Amniotic stem cell (primary cell): ENCODE measurements at regions not wholly inside any gene's neighbourhood (a gene's known extent, or its start where the extent isn't known, plus 50 kb on each side); places are given as distances from the start of the nearest gene placed in this dataset.
"Not testable (repeated sequence)": the region's sequence is repeated elsewhere in the genome, so short reads cannot be mapped to it uniquely, and the experiment has no call there.

Source experiments
- DNase-seq: peaks from one replicate; lab custom pipeline; 2025; lab: John Stamatoyannopoulos, UW

DNA sequence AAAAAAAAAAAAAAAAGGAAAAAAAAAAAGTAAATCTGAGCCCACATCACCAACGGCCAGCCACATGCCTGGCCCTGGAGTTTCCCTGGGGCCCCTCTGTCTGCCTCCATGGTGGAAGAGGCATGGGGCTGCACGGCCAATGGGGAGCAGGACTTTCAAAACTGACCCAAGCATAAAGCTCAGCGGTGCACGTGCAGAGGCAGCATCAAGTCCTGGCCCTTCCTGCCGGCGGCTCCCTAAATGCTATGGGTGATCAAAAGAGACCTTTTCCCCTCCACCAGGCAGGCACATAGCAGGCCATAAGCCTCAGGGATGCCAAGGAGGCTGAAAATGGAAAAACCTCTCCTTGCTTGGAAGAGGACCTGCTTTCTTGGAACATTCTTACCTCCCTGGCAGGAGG is 94.3 kb downstream of the OAT start:
- no peak for DNase-seq

DNA sequence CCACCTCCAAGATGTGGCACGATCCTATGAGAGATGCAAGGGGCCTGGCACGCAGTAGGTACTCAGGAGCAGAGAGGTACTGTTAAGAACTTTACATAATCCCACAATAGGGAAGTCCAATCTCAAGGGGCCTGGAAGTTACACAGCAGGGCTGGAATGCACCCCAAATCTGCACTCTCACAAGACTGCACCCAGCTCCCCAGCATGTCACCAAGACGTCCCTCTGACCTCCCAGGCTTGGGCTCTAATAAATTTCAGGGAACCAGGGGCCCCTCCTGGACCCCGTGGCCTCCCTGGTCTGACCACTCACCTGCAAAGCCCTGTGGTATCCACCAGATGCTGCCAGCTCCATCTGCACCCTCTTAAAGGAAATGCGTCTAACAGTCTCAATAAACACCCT is 94.9 kb downstream of the OAT start:
- no peak for DNase-seq

GRCh38 chr10:124323111-124323725 is 95.5 kb downstream of the OAT start:
- DNase-seq = no peak

DNA sequence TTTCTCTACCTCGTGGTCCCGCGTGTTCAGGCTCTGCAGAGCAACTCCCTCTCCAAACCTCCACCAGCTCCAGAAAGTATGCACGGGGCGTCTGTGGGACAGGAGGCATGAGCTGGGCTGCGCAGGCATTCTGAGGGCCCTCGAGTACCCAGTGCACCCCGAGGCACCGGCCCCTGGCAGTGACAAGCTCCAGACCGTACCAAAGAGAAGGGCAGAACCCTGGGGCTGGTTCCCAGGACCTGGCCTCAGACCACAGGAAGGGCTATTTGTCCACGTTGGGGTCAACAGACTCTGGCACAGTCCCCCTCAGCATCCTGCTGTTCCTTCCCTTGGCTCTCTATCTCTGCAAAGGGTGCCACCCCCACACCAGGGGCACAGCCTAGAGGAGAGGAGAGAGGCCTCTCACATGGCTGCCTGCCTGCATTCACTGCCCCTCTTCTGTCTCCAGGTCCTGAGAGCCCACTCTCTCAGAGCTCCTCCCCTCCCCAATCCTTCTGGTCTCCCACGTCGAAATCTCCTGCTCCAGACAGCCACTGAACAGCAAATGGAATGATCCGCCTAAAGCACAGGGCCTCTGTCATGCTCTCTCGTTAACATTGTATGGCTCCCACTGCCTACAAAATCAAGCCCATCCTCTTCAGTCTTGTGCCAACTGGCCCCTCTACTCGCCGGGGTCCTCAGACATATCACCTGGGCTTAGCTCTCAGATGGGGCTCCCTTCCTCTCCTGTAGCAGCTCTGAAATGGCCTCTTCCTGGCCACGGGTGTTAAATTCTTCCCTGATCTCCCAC is 96.3 kb downstream of the OAT start:
- no peak for DNase-seq

DNA sequence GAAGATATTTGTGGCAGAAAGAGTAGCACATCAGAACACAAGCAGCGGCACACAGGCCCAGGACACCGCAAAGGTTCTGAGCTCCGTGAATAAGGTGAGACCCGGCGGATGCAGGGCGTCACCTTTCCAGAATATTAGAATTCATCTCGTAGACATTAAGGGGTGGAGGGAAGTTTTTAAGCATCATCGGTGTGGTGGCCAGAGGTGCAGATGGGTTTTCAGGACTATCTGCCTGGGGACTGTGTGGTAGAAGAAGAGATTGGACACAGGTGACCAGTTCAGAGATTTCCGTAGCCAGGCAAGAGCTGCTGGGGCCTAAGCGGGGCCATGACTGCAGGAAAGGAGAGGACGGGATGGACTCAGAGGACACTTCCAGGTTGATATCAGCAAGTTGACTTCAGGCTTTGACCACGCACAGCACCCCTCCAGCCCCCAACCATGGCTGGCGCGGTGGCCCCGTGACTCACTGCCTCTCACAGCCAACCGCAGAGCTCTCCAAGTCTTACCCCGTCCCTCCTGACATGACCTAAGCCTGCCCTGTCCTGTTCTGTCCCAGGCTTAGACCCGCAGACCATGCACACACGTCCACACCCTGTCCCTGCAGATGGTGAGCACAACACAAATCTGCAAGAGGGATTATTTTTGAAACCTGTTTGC is 97.2 kb downstream of the OAT start:
- DNase-seq = no peak

DNA sequence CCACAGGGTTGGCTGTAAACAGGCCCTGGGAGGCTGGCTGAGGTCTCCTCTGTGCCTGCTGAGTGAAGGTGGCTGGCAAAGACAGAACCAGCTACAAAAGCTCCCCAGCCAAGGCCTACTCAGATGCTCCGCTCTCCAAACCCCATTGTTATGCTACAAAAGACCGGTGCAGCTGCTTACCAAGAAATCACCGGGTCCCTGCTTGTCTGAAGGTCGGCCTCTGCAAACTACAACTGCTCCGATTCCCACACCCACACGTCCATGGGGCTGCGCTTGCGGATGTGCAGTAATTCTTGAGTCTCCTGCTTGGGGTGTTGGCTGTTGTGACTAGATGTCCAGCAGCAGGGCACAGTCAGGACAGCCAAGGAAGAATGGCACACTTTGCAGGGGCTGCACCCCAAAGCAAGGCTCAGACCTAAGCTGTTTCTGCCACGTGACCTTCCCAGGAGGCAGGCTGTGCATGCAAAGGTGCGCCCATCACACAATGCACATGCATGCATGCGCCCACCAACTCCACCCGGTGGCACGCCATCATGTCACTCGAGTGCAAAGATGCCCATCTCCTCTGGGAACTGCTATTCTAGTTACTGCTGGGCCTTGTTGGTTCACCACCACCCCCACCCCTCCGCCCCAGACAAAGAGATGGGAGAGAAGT is 97.8 kb downstream of the OAT start:
- DNase-seq = no peak

DNA sequence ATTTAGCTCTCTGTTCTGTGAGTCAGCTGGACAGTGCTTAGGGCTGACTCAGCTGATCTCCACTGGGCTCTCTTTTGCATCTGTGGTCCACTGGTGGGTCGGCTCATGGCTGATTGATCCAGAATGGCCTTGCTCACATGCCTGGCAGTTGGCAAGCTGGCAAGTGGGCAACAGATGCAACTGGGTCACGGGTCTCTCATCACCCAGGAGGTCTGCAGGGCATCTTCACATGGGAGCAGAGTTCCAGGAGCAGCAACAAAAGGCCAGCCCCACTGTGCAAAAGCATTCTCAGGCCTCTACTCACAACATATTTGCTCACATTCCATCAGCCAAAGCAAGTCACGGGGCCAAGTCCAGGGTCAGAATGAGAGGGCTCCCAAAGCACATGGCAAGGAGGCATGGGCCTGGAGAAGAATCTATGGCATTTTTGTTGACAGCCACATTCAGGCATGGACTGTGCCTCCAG is 98.8 kb downstream of the OAT start:
- no peak for DNase-seq

DNA sequence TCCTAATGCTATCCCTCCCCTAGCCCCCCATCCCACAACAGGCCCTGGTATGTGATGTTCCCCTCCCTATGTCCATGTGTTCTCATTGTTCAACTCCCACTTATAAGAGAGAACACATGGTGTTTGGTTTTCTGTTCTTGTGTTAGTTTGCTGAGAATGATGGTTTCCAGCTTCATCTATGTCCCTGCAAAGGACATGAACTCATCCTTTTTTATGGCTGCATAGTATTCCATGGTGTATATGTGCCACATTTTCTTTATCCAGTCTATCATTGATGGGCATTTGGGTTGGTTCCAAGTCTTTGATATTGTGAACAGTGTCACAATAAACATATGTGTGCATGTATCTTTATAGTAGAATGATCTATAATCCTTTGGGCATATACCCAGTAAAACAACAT is 99.2 kb downstream of the OAT start:
- DNase-seq = not testable (repeated sequence)

DNA sequence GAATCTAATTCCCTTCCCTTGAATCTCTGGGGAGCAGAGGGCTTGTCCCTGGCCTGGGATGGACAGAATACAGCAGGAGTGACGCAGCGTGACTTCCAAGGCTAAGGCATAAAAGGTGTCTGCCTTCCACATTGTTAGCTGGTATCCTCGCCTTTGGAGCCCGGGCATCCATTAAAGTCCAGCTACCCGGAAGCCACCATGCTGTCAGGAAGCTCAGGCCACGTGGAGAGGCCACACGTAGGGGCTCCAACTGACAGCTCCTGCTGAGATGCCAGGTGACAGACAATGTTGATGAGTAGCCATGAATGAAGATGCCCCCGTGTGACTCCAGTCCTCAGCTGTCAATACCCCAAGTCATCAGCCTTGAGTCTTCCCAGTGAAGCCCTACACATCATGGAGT is 99.9 kb downstream of the OAT start:
- no peak for DNase-seq

DNA sequence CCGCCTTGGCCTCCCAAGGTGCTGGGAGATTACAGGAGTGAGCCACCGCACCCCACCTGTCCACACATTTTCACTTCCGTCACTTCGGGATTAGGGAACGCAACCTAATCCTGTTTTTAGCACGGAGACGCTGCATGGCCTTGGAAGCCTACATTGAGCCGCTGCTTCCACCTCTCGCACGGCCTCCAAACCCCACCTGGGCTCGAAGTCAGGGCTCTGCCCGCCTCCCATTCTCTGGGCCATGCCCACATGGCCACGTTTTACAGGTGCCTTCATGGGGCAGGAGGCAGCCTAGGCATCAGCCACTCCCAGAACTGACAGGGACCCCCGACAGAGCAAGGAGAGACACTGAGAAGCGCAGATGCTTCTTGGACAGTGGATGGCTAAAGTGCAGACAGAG is 100.6 kb downstream of the OAT start:
- DNase-seq = no peak

DNA sequence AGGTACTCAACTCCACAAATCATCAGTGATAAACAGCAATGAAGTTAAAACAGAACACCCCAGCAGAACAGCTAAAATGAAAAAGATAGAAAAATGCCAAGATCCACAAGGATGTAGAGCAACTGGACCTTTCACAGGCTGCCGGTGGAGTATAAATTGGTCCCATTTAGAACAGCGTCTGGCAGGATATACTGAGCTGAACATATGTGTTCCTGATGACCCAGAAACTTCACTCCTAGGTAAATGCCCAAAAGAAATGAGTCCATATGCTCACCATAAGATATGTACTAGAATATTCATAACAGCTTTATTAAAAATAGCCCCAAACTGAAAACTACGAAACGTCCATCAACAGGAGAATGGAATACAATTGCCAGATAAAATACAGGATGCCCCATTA is 102.4 kb downstream of the OAT start:
- DNase-seq = no peak

GRCh38 chr10:124315591-124316270 is 103.0 kb downstream of the OAT start:
- DNase-seq = no peak

- no peak for DNase-seq
Measured at GRCh38 chr10:124313374-124313773, 105.3 kb downstream of the OAT start.

- no peak for DNase-seq
Measured at GRCh38 chr10:124308811-124309210, 109.9 kb downstream of the OAT start.

GRCh38 chr10:124308056-124308645 is 110.6 kb downstream of the OAT start:
- DNase-seq = no peak

GRCh38 chr10:124307591-124307990 is 111.1 kb downstream of the OAT start:
- DNase-seq = no peak

DNA sequence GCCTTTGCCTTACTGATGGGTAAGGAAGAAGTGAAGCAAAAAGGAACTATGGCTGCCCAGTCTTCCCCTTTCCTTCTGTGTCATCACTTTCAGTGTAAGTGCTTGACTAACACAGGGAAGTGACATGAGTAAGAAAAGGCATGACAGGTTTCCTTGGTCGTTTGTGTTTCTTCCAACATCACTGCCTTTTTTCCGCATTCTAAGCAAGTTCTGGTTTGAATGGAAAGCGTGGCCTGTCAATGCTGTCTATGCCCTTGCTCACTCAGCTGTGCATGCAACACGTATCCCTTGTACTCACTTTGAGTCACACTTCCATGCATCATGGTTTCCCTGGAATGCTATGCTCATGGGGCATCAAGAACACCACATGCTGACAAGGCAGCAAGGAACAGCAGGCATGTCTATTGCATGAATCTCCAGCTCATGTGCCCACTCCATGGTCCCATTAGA is 111.8 kb downstream of the OAT start:
- DNase-seq = no peak

DNA sequence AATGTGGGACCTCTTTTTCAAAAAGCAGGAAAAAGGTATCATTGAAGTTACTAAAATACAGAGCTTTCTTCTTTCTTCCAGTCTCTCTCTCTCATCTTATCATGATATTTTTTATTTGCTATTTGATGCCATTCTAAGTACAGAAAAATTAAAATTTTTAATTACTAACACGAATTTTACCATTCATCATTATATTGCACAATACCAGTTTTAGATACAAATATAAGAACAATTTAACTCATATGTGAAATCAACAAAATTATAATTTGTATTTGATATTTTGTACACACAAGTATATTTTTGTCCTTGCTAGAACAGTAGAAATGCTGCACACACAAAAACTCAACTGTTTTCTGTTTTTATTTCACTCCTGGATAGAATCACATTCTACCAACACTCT is 112.2 kb downstream of the OAT start:
- no peak for DNase-seq

DNA sequence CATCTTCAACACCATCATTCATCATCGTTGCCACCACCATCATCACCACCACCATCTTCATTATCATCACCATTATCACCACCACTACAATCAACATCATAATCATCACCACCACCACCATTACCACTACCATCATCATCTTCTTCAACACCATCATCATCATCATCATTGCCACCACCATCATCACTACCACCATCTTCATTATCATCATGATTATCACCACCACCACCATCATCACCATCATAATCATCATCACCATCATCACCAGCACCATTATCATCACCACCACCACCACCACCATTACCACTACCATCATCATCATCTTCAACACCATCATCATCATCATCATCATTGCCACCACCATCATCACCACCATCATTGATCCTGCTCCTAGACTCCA is 112.7 kb downstream of the OAT start:
- no peak for DNase-seq

DNA sequence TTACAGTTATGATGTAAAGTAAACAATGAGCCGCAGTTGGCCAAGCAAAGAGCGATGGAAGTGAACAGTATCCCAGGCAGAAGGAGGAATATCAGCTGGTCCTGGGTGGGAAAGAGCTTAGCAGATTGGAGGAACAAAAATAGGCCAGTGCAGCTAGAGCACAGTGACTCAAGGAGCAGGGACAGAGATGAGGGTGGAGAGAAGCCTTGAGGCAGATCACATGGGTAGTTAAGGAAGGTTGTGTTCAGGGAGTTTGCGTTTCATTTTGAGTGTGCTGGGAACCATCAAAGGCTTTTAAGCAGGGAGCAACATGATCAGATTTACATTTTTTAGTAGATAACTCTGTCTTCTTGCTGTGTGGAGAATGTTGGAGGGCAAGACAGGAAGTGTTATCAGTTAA is 113.6 kb downstream of the OAT start:
- no peak for DNase-seq

DNA sequence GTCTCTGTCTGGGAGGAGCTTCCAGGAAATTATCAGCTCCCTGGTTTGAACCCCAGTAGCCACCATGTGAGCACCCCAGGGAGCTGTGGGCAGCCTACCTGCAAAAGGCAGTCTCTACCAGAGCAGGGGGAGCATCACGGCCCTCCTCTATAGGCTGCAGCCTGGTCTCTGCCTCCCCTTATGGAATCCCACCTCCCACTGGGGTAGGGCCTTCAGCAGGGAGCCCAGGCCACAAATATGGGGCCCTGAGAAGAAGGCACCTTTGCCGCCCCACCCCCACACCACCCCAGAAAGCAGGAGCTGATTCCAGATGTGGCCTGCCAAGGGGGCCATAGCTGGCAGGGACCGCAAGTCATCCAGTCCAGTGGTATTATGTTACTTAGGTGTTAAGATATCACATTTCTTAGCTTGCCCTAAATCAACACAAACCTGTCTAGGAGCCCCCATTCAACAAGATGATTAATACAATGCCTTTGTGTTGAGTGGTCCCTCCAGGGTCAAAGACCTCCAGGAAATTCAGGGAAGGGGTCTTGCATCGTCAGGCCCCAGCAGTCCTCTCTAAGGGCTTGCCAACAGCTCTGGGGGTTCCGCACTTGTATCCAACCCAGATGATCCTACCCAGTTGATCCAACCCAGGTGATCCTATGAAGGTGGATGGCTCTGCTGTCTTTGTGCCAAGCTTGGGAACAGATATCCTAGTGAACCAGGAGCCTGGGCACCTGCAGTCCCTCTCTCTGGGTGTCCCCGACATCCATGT is 114.9 kb downstream of the OAT start:
- no peak for DNase-seq
